NCI-H82 (cell line): ENCODE measurements at regions not wholly inside any gene's neighbourhood (a gene's known extent, or its start where the extent isn't known, plus 50 kb on each side); places are given as distances from the start of the nearest gene placed in this dataset.
"Not testable (repeated sequence)": the region's sequence is repeated elsewhere in the genome, so short reads cannot be mapped to it uniquely, and the experiment has no call there.

Source experiments
- DNase-seq: peaks from one replicate; lab custom pipeline; 2025; lab: John Stamatoyannopoulos, UW

DNA sequence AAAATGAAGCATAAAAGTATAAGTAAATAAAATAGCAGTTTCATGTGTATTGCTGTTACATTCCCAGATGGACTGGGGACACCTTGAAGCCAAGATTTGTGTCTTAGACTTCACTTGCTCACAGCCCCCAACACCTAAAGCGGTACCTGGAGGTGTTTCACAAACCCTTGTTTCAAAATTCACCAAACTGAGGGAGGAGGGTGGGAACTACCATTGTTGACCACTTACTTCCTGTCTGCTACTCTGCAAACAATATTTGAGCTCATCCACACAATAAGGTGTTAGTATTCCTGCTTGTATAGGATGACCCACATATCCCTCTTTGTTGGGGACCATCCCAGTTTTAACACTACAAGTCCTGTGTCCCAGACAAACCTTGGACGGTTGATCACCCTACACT, 115.9 kb upstream of the SYT6 start:
- no peak for DNase-seq

DNA sequence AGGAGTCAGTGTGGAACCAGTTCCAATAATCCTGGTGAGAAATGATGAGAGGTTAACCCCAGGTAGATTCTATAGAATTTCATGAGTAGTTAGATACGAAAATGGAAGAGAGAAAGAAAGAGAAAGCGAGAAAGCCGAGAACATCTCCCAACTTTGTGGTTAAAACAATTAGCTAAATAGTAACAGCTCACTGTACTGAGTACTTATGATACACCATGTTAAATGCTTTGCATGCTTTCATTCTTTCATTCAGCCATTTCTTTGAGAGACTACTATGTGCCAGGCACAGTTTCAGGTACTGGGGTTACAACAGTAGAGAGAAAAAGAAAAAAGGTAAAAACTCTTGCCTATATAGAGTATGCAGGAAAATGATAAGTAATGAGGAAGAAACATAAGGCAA, 109.7 kb upstream of the SYT6 start:
- DNase-seq = no peak

DNA sequence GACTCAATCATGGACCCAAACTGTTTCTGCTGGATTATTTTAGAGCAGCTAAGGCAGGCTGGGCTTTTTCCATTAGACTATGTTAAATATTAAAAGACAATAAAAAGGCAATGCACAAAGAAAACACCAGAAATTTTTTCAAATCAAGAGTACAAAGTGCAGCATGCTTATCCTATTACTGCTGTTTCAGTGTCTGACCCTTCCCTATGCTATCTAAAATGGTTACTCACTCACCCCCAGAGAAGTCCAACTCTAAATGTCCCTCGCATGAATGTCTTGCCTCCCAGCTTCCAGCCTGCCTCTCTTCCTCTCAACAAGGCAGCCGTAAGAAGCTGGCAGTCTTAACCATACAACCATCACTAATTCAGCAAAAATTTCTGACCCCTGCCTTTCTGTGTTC, 108.7 kb upstream of the SYT6 start:
- no peak for DNase-seq

DNA sequence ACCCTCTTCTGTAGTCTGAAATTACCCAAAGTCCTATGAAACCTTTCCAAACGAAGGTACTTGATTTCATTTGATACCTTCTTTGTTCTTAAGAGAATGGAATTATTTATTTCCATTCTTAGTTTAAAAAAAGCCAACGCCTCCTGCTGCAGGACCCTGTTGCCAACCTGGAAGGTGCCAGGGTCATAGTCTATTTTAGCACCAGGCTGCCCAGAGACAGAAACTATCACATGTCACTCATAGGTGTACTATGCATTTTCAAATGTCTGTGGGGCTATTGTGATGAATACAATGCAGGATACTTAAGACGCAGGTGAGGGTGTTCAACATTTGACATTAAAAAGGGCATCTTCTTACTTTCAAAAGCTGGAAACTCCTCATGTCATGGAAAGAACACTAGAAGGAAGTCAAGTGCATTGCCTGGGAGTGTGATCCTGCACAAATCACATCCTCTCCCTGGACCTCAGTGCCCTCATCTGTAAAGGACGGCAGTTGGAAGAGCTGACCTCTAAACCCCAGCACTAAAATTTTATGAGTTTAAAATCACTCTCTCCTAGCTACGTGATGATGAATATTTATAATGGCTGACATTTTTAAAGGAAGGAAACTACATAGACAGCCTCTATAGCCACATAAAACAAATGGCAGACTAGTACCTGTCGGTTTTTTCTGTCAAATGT, 107.3 kb upstream of the SYT6 start:
- no peak for DNase-seq

DNA sequence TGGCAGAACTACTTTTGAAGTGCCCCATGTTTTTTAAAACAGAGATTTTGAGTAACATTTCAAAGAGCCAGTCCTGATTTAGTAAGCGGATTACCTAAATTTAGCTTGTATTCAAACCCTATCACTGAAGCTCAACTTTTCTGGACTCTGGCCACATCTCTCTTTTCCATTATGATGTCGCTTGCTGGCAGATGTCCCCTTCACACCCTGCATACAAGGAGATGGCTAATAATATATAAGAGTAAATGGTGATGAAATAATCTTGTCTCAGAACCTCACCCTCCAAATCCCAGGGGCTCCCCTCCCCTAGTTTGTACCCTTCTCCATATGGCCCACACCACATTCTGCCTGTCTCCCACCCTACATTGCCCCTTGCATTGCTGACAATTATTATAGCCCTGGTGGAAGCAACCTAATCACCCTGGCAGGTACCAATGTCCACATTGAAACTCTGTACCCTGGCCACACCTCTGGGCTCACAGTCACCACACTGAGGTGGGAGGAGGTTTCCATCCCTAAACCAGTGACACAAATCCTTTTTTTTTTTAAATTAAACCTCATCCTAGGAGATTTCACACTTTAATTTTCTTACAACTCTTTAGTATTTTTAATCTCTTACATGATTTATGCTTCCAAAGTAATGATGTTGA, 106.0 kb upstream of the SYT6 start:
- no peak for DNase-seq

DNA sequence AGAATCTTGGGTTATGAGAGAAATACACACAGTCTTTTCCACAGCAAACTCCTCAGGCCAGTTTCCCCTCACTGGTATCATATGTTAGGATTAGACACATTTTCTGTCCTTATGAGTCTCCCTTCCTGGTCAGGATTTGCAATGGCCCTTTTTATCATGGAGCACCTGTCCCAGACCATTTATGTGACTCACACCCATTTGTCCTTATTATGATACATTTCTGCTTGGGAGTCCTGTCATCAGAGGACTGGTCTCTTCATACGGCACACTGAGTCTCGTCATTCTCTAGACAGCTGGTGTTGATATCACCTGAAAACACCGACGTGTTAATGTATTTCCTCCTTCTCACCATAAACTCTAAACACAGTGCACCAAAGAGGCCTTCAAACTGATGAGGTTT, 105.0 kb upstream of the SYT6 start:
- DNase-seq = no peak

DNA sequence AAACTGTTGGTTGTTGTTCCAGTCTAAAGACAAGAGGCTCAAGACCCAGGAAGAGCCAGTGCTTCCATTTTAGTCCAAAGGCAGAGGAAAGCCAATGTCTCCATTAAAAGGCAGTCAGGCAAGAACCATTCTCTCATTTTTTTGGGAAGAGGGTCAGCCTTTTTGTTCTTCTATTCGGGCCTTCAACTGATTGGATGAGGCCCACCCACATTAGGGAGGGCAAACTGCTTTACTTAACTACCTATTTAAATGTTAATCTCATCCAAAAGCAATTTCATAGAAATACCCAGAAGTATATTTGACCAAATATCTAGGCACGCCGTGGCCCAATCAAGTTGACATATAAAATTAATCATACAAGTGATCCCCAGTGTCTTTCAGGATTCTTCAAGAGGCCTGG, 104.4 kb upstream of the SYT6 start:
- no peak for DNase-seq

DNA sequence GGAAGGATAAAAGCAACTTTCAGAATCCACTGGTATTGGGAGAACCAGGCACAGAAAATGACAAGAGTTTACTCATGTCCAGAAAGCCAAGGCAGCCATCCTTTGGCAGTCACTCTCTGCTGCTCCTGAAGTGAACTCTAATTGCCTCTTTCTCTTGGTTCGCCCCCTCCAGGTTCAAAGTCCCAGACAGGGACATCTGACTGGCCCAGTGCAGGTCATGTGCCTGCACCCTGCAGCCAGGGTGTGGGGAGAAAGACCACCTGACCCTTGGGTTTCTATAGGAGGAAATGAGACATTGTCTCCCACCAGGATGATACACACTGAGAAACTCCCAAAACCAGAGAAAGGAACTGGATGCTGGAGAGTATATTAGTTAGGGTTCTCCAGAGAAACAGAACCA, 103.9 kb upstream of the SYT6 start:
- DNase-seq = no peak

DNA sequence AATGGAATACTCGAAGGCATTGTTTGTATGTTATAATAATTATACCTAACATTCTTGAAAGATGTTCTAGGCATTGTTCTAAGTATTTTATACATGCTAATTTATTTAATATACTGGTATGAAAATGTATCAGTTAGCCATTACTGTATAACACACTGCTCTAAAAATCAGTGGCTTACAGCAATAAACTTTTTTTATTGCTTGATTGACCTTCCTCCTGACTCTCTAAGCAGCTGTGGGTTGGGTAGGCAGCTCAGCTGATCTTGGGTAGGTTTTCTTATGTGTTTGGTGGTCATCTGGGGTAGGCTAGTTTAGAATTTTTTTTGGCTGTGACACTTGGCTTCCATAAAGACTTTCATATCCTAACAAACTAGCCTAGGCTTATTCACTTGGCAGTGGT, 100.2 kb upstream of the SYT6 start:
- no peak for DNase-seq

DNA sequence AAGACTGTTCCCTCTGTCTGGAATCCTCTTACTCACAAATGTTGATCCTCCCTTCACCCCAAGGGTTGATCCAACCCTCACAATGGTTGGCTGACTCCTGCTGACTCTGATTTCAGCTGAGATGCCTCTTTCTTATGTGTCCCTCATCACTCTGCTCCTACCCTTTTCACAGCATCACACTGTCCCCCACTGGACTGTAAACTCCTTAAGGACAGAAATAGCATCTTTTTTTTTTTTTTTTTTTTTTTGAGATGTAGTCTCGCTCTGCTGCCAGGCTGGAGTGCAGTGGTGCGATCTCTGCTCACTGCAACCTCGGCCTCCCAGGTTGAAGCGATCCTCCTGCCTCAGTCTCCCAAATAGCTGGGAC, 97.9 kb upstream of the SYT6 start:
- no peak for DNase-seq

DNA sequence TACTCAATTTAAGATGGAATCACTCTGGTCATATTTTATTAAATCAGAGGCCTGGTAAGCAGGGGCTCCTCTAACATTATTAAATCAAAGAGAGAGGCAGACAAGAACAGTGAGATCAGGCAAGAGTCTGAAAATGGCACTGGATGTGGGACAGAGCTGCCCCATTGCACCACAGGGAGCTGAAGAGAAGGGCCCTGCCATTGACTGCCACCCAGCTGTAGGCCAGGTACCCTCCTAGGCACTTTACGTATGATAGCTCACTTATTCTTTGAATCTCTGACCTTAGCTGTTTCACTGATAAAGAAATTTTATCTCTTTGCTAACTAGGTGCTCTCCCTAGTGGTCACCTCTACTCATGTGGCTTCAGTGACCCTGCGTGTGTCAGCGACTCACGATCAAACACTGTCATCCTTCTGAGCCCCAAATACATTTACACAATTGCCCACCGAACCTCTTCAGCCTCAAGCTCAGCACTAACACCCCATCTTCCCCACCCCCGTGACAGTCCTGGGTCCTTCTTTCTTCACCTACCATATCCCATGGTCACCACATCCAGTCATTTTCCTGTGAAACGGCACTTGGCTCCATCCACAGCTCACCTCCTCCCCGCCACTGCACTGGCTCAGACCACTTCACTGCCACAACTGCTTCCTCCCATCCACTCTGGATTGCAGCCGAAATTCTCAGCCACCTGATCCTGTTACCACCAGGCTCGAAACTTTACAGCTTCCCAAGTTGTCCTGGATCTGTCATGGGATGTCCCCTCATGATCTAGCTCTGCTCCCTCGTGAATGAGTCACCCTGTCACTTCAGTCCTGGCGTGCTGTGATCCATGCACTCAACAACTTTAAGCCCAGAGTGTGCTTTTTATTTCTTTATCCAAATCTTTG, 97.3 kb upstream of the SYT6 start:
- DNase-seq = no peak

DNA sequence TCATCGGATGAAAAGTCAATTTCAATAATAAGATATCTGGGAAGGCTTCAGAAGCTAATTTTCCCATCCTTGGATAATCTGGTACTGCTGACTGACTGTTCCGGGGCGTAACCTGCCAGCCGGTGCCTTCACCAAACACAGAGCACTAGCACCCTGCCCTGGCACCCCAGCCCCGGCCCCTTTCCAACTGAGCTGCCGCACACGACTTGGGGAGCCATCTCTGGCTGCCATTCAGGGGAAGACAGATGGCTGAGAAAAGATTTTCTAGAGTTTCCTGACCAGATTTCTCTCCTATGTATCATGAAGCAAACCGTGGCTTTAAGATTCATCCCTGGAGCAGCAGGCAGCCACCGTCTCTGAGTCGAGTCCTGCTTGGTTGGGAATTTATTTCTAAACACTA, 96.0 kb upstream of the SYT6 start:
- no peak for DNase-seq

DNA sequence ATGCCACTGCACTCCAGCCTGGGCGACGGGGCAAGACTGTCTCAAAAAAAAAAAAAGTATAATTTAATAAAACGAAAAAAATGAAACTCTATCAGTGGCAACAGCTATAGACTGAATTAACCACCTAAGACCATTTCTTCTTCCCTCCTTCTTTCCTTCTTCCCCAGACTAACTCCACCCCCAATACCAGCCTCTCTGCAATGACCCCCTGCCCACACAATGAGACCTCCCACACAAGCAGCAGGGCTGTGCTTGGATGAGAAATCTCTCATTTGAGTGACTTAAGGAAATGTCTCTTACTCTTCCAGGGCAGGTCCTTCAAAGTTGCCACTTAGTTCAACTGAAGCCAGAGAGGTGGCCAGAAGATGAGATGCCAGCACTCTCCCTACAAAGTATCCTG, 94.5 kb upstream of the SYT6 start:
- no peak for DNase-seq

DNA sequence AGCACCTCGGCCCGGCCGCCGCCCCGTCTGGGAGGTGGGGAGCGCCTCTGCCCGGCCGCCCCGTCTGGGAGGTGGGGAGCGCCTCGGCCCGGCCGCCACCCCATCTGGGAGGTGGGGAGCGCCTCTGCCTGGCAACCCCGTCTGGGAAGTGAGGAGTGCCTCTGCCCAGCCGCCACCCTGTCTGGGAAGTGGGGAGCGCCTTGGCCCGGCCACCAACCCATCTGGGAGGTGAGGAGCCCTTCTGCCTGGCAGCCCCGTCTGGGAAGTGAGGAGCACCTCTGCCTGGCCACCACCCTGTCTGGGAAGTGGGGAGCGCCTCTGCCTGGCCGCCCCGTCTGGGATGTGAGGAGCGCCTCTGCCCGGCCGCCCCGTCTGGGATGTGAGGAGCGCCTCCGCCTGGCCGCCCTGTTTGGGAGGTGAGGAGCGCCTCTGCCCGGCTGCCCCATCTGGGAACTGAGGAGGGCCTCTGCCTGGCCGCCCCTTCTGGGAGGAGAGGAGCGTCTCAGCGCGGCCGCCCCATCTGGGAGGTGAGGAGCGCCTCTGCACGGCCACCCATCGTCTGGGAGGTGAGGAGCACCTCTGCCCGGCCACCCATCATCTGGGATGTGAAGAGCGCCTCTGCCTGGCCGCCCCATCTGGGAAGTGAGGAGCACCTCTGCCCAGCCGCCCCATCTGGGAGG, 89.0 kb upstream of the SYT6 start:
- DNase-seq = not testable (repeated sequence)

DNA sequence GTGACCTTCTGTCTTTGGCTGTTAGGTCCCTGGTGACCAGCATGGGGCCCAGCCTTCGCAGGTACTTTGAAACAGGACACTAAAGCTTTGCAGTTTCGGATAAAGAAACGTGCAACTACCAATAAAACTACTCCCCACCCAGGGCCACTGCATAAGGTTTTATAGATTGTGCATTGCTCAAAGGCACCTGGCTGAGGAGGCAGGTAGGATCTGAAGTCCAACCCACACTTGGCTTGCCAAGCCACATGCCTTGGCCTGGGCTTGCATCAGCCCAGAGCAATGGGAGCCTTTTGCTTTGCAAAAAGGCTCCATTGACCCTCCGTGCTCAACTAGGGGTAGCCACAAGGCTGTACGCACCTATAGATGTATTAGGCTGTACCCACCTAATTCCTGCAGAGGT, 84.4 kb upstream of the SYT6 start:
- no peak for DNase-seq

DNA sequence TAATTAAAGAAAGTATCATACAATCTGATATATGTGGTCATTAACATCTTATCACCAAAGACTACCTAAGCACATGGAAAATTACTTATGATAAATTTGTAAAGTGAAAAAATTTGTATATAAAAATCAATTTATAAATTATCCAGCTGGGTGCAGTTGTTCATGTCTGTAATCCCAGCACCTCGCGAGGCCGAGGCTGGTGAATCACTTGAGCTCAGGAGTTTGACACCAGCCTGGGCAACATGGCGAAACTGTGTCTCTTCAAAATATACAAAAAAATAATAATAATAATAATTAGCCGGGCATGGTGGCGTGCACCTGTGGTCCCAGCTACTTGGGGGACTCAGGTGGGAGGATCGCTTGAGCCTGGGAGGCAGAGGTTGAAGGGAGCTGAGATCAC, 82.8 kb upstream of the SYT6 start:
- DNase-seq = no peak

DNA sequence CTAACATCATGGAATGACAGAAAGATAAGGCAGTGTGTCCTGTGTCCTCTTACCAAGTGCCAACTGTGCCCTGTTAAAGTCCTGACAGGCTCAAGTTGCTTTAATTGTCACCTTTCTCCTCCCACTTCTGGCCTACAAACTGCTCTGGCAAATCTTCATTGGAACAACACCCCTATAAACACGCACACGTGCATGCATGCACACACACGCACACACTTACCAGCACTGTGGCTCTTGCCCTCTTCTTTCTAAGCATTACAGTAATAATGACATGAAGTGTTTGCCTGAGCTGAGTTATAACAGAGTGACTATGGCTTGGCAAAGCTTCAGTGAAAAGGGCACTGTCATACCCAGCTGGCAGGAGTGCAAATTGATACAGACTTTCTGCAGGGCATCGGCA, 82.3 kb upstream of the SYT6 start:
- no peak for DNase-seq

DNA sequence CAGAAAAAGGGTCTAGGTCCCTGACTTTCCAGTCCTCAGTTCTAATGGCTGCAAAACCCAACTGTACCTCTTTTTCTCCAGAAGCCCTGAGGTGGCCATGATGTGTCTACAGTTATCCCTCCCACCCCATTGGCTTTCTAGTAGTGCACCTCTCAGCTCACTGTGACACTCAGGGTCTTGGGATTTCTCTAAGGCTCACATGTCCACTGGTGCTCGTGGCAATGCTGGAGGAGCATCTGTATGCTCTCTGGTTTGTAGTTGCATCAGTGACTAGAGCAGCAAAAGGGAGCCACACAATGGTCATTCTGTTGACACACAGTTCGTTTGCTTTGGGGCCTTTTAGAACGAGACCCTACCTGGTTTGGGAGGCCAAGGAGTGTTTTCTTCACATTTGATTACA, 81.6 kb upstream of the SYT6 start:
- DNase-seq = no peak

DNA sequence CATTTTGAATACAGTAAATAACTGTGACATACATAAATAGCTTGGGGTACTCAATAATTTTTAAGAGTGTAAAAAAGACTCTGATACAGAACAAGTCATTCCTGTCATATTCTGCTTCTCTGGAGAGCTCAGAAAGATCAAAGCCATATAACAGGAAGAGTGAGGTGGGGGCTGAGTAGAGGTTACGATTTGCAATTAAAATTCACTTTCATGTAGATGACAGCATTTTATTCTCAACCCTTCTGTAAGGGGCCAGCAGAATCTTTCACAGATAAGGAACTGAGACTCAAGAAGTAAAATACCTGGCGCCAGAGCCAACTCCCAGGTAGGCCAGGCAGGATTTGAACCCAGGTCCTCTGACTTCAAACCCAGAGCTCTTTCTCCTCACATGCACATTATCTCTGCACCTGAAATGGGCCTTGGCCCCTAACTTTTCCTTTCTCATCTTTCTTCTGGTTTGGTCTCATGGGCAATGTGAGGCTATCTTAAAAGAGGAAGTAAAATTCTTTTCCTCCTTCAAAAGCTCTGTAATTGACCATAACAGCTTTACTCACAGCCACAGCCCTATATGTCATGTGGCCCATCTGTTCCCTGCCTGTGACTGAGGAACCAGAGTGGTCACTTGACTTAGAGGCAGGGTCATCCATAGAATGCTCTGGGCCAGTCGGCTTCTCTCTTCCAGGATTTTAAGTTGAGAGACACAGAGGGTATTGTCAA, 80.9 kb upstream of the SYT6 start:
- DNase-seq = no peak

DNA sequence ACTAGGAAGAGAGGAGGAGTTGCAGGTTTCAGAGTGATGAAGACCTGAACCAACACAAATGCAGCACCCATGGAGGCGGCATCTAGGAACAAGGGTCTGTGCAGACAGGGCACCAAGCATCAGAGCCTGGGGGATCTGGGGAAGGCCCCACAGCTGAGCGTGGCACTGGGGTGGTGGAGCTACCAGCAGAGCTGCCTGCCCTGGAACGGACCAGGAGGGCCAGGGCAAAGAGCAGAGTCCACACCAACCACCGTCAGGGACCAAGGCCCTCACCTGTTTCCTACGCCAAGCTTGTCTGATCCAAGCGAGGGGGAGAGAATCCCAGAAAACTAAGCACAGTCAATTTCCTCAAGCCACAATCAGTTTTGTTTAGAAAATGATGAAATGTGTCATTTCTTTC, 79.0 kb upstream of the SYT6 start:
- no peak for DNase-seq

DNA sequence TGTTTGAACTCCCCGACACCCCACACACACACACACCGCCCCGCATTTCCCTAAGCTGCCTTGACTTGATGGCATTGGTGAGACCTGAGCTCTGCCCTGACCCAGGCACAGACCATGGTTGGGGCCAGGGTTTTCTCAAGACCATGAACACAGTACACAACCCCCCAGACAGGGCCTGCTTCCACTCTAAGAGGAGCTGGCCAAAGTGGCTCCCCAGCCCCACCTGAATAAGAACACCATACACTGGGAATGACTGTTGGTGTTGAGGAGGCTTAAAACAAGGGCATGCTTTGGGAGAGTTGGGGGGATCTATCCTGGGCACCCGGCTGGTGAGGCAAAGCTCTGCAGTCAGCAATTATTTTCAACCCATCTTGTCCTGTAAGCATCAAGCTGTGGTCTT, 77.6 kb upstream of the SYT6 start:
- no peak for DNase-seq

DNA sequence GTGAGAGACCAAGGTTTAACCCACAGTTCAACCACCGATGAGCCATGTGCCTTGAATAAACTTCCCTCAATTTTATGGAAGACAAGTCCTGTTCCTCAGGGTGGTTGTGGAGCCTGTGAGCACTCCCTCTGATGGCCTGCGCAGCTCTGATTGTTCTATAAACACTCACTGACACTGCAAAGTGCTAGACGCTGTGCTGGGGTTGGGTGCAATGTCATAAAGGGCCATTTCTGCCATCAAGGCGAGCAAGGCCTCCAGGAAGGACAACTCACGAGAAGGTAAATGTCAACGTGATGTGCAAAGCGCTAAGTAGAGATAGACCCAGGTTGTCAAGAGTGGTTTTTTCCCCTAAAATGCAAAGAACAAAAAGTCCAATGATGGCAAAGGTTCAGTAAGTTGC, 75.7 kb upstream of the SYT6 start:
- DNase-seq = no peak
